ENCODE measurements at regions not wholly inside any gene's neighbourhood (a gene's known extent, or its start where the extent isn't known, plus 50 kb on each side); places are given as distances from the start of the nearest gene placed in this dataset.
A peak's percentile ranks its signal among the peaks of the same experiment; 100 is the strongest.

GRCh38 chr5:91441082-91441481 is 58.0 kb upstream of the ARRDC3 start:
- DNase-seq (ENCODE audit: low spot score) = no peak

DNA sequence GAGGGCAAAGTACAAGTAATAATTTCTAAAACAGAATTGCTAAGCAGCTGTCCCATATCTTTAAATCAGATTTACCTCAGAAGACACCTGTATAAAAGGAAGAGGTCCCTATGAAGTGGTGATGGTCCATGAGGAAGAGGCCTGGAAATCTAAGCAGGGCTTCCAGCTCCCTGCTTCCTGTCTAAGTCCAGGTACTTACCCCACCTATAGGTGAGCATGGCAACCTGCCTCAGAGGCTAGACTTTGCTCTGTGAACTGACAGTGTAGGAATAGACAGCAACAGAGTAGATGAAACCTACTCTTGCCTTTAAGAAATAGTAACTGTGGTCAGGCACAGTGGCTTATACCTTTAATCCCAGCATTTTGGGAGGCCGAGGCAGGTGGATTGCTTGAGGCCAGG is 55.8 kb upstream of the ARRDC3 start:
- DNase-seq (ENCODE audit: low spot score) = peak; percentile 56

DNA sequence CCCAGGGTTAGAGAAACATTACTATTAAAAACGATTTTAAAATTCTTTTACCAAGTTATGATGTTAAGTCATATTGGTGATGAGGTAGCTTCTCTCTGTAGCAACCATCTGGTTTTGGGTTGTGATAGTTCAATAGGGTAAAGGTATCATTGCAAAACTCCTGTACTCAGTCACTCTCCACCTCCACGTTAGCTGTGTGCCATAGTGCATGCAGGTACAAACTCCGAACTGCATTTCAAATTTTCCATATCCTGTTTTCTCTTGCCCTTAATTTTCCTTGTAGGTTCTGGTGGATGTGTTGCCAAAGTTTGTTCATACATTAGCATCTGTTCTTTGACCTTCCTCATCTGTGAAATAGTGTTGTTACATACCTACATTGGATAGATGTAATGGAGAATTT is 53.1 kb upstream of the ARRDC3 start:
- DNase-seq (ENCODE audit: low spot score) = no peak

DNA sequence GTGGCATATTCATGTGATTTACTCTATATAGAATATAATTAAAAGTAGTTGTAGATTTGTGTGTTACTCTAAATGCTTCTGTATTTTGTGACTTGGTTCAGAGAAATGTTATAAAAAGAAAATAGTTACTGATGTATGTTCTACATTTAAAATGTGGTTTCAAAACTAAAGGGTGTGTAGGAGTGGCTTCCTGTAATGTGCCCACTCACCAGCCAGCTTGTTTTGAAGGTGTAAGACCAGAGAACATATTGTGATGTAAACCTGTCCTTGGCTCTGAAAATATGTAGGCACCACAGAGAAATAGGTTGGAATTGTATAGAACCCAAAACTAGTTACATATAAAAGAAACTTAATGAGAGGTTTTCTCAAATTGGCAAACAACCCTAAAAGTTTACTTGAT is 51.2 kb upstream of the ARRDC3 start:
- no peak for DNase-seq (ENCODE audit: low spot score)

DNA sequence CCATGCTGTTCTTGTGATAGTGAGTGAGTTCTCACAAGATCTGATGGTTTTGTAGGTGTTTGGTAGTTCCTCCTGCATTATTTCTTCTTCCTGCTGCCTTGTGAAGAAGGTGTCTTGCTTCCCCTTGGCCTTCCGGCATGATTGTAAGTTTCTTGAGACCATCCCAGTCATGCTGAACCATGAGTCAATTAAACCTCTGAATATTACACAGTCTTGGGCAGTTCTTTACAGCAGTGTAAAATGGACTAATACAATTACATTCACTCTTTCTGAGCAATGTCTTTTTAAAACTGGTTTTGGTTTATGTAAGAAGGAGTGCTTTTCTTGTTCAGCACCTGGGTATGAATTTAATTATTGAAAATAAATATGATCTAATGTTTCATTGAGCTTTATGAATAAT is 50.7 kb upstream of the ARRDC3 start:
- no peak for DNase-seq (ENCODE audit: low spot score)

Measured in iPS-NIHi11 (cell line).